ENCODE measurements at regions not wholly inside any gene's neighbourhood (a gene's known extent, or its start where the extent isn't known, plus 50 kb on each side); places are given as distances from the start of the nearest gene placed in this dataset.

DNA sequence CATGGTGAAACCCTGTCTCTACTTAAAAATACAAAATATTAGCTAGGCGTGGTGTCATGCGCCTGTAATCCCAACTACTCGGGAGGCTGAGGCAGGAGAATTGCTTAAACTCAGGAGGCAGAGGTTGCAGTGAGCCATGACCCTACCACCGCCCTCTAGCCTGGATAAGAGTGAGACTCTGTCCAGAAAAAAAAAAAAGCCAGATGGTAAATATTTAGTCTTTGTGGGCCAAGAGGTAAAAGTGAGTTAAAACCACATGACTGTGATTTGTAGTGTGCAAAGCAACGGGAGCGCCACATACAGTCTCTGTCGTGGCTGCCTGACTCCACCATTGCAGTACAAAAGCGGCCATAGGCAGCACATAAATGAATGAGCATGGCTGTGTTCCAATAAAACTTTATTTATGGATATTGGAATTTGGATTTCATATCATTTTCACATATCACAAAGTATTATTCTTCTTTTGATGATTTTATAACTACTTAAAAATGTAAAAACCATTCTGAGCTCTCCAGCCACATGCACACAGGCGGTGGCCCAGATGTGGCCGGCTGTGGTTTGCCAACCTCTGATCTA, 51.8 kb upstream of the CASZ1 start:
- H3K4me3 Mint-ChIP-seq (ENCODE audit: unreplicated experiment), result no peak overlapping the region
- peaks cover 3% of the 10 kb centered on the region for H3K27me3 Mint-ChIP-seq (ENCODE audit: unreplicated experiment)
- DNase-seq (ENCODE audit: low spot score), result no peak
- peaks cover 6% of the 10 kb centered on the region for H3K36me3 Mint-ChIP-seq (ENCODE audit: low read depth, unreplicated experiment)
- no peaks in the 10 kb centered on the region for H3K9me3 Mint-ChIP-seq (ENCODE audit: unreplicated experiment)
- H3K27ac Mint-ChIP-seq (ENCODE audit: unreplicated experiment), result no peak overlapping the region
- no peaks in the 10 kb centered on the region for H3K4me1 Mint-ChIP-seq (ENCODE audit: unreplicated experiment)
- TF ChIP-seq, protein P1, sequence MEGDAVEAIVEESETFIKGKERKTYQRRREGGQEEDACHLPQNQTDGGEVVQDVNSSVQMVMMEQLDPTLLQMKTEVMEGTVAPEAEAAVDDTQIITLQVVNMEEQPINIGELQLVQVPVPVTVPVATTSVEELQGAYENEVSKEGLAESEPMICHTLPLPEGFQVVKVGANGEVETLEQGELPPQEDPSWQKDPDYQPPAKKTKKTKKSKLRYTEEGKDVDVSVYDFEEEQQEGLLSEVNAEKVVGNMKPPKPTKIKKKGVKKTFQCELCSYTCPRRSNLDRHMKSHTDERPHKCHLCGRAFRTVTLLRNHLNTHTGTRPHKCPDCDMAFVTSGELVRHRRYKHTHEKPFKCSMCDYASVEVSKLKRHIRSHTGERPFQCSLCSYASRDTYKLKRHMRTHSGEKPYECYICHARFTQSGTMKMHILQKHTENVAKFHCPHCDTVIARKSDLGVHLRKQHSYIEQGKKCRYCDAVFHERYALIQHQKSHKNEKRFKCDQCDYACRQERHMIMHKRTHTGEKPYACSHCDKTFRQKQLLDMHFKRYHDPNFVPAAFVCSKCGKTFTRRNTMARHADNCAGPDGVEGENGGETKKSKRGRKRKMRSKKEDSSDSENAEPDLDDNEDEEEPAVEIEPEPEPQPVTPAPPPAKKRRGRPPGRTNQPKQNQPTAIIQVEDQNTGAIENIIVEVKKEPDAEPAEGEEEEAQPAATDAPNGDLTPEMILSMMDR (IDR thresholded peaks at IDR 0.05; ENCODE audit: unreplicated experiment), result no peak

DNA sequence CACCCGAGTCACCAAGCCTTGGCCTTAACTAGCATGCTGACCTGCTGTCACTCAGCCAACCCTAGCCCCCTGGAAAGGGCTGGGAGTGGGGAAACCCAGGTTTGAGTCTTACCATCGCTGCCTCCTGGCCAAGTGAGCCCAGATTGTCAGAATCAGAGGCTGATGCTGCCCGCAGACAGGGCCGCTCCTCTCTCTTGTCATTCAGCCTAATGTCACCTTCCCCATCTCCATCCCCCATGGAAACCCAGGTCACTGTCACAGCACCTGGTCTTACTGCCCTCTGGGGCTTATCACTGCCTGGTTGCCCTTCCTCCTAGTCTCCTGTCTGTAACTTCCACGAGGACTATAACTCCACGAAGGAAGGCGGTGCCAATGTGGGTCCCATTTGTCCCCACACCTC, 53.6 kb upstream of the CASZ1 start:
- H3K4me1 Mint-ChIP-seq (ENCODE audit: unreplicated experiment), result no peaks in the 10 kb centered on the region
- H3K36me3 Mint-ChIP-seq (ENCODE audit: low read depth, unreplicated experiment), result peaks cover 2% of the 10 kb centered on the region
- H3K27ac Mint-ChIP-seq (ENCODE audit: unreplicated experiment), result no peak overlapping the region
- TF ChIP-seq, protein P1 (IDR thresholded peaks at IDR 0.05; ENCODE audit: unreplicated experiment), result no peak
- no peak for DNase-seq (ENCODE audit: low spot score)
- no peak overlapping the region for H3K4me3 Mint-ChIP-seq (ENCODE audit: unreplicated experiment)
- H3K27me3 Mint-ChIP-seq (ENCODE audit: unreplicated experiment), result peaks cover 3% of the 10 kb centered on the region
- peaks cover 3% of the 10 kb centered on the region for H3K9me3 Mint-ChIP-seq (ENCODE audit: unreplicated experiment)

DNA sequence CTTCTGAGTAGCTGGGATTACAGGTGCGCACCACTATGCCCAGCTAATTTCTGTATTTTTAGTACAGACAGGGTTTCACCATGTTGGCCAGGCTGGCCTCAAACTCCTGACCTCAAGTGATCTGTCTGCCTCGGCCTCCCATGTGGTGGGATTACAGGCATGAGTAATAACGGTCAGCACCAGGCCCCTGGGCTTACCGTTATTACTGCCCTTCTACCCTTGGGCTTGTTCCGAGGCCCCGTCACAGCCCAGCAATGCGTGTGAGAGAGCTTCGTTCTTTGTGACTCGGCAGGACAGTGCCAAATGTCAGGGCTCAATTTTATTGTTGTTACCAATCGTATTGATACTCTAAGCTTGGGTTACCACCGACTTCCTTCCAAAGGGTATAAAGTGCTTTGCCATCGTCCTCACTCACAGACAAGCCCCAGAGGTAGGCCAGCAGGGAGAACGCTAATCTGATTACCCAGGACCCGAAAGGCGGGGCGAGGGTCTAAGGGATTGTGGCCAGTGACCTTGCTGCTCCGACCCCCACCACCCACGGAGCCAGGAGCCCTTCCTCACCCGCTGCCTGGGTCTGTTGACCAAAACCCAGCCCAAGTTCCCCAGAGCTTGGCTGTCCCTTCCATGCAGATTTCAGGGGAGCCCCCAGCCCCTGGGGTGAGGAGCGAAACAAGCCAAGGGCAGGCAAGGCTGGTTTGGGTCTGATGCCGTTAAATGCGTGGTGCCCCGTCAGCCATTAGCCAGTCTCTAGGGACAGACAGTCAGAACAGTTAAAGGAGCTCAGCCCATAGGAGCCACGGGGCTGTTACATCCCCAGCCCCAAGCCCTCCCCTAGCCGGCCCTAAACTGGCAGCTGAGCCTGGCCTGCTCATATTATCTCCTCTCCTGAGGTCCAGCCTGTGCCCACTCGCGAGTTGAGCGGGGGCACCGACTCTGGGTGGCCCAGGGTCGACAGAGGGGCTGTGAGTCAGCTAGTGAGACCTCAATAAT, 54.9 kb upstream of the CASZ1 start:
- no peaks in the 10 kb centered on the region for H3K4me1 Mint-ChIP-seq (ENCODE audit: unreplicated experiment)
- H3K27ac Mint-ChIP-seq (ENCODE audit: unreplicated experiment), result no peak overlapping the region
- DNase-seq (ENCODE audit: low spot score), result no peak
- peaks cover 3% of the 10 kb centered on the region for H3K27me3 Mint-ChIP-seq (ENCODE audit: unreplicated experiment)
- no peak overlapping the region for H3K4me3 Mint-ChIP-seq (ENCODE audit: unreplicated experiment)
- H3K9me3 Mint-ChIP-seq (ENCODE audit: unreplicated experiment), result peaks cover 5% of the 10 kb centered on the region
- TF ChIP-seq, protein P1 (IDR thresholded peaks at IDR 0.05; ENCODE audit: unreplicated experiment), result no peak
- peaks cover 4% of the 10 kb centered on the region for H3K36me3 Mint-ChIP-seq (ENCODE audit: low read depth, unreplicated experiment)

DNA sequence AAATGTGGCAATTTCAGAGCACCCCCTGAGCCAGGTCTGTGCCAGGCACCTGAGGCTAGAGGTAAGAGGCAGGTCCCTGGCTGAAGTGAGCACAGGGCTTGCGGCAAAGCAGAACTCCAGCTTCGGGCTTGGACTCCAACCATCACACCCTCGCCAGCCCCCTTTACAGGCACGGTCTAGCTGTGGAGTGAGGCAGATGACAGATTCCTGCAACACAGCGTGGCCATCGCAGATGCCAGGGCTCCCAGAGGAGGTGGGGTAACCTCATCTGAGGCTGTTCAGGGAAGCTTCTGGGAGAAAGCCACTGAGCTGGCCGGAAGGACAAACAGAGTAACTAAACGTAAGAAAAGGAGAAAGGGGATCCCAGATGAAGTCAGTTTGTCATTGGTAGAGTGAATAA, 55.6 kb upstream of the CASZ1 start:
- Mint-ChIP-seq H3K27ac (ENCODE audit: unreplicated experiment) (no peak overlapping the region), H3K4me1 (ENCODE audit: unreplicated experiment) (no peaks in the 10 kb centered on the region), H3K36me3 (ENCODE audit: low read depth, unreplicated experiment) (peaks cover 4% of the 10 kb centered on the region), H3K4me3 (ENCODE audit: unreplicated experiment) (no peak overlapping the region), H3K27me3 (ENCODE audit: unreplicated experiment) (peaks cover 3% of the 10 kb centered on the region), H3K9me3 (ENCODE audit: unreplicated experiment) (peaks cover 5% of the 10 kb centered on the region)
- DNase-seq (ENCODE audit: low spot score), result no peak
- TF ChIP-seq, protein P1 (IDR thresholded peaks at IDR 0.05; ENCODE audit: unreplicated experiment), result no peak

DNA sequence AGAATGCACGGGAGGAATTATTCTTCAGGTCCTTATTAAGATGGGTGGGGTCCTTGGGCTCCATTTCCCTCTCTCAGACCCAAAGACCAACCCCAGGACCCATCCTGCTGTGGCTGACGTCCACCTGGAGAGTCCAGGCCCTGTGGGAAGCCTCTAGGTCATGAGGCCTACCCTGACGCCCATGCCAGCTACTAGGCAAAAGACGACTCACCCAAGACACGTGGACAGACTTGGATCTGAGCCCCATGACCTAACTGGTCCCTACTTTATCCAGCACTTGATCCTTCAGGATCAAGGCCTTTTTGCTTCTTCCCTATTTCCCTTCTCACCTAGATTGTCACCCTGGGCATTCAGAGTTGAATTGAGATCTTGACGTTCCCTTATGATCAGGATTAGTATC, 56.0 kb upstream of the CASZ1 start:
- Mint-ChIP-seq H3K27me3 (ENCODE audit: unreplicated experiment) (peaks cover 3% of the 10 kb centered on the region), H3K9me3 (ENCODE audit: unreplicated experiment) (peaks cover 5% of the 10 kb centered on the region), H3K36me3 (ENCODE audit: low read depth, unreplicated experiment) (peaks cover 4% of the 10 kb centered on the region), H3K4me3 (ENCODE audit: unreplicated experiment) (no peak overlapping the region), H3K27ac (ENCODE audit: unreplicated experiment) (no peak overlapping the region), H3K4me1 (ENCODE audit: unreplicated experiment) (no peaks in the 10 kb centered on the region)
- no peak for DNase-seq (ENCODE audit: low spot score)
- TF ChIP-seq, protein P1 (IDR thresholded peaks at IDR 0.05; ENCODE audit: unreplicated experiment), result no peak

All from endothelial cell (in vitro differentiated cells).